ENCODE measurements at regions not wholly inside any gene's neighbourhood (a gene's known extent, or its start where the extent isn't known, plus 50 kb on each side); places are given as distances from the start of the nearest gene placed in this dataset.

DNA sequence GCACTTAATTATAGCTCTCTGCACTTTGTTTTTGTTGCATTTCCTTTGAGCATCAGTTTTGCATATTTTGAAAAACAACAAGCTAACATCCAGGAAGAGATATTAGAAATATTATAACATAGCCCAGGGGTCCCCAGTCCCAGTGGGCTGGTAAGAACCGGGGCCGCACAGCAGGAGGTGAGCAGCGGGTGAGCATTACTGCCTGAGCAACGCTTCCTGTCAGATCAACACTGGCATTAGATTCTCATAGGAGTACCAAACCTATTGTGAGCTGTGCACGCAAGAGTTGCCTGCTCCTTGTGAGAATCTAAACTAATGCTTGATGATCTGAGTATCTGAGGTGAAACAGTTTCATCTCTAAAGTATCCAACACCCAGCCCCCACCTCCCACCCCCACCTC, 675.9 kb upstream of the ZNF608 start:
- Histone ChIP-seq H3K27me3 (ENCODE audit: low read length) (no peaks in the 10 kb centered on the region), H3K9me2 (replicated peaks; ENCODE audit: low read length) (no peaks in the 10 kb centered on the region), H3K36me3 (ENCODE audit: low read depth, low read length) (no peaks in the 10 kb centered on the region), H3K27ac (ENCODE audit: low read length) (no peak overlapping the region), H3K4me3 (ENCODE audit: low read length) (no peak overlapping the region), H3K9ac (ENCODE audit: low read length) (no peak overlapping the region), H3F3A (ENCODE audit: low read length, unreplicated experiment) (no peaks in the 10 kb centered on the region), H3K9me3 (ENCODE audit: low read length) (no peaks in the 10 kb centered on the region), H3K4me1 (ENCODE audit: insufficient read depth, low read length) (no peaks in the 10 kb centered on the region), H4K20me1 (ENCODE audit: low read length) (no peaks in the 10 kb centered on the region), H2AFZ (ENCODE audit: low read length) (no peak overlapping the region), H3K79me2 (ENCODE audit: low read length) (no peaks in the 10 kb centered on the region), H3K4me2 (ENCODE audit: low read length) (no peak overlapping the region)
- POLR2A ChIA-PET (ENCODE audit: unreplicated experiment): no interaction called here
- TF ChIP-seq, protein P1, sequence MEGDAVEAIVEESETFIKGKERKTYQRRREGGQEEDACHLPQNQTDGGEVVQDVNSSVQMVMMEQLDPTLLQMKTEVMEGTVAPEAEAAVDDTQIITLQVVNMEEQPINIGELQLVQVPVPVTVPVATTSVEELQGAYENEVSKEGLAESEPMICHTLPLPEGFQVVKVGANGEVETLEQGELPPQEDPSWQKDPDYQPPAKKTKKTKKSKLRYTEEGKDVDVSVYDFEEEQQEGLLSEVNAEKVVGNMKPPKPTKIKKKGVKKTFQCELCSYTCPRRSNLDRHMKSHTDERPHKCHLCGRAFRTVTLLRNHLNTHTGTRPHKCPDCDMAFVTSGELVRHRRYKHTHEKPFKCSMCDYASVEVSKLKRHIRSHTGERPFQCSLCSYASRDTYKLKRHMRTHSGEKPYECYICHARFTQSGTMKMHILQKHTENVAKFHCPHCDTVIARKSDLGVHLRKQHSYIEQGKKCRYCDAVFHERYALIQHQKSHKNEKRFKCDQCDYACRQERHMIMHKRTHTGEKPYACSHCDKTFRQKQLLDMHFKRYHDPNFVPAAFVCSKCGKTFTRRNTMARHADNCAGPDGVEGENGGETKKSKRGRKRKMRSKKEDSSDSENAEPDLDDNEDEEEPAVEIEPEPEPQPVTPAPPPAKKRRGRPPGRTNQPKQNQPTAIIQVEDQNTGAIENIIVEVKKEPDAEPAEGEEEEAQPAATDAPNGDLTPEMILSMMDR (conservative IDR thresholded peaks at IDR 0.05; ENCODE audit: low read depth, low read length): no peak
- TF ChIP-seq EZH2 (IDR thresholded peaks at IDR 0.05; ENCODE audit: low read length, unreplicated experiment): no peak
- TF ChIP-seq EZH2phosphoT487 (IDR thresholded peaks at IDR 0.05; ENCODE audit: borderline replicate concordance, low read length): no peak
- BruUV-seq (replicated peaks): no TSS peak
- DNase-seq (no peak), ATAC-seq (no peak)
- CTCF ChIA-PET: no interaction called here
- intact Hi-C loops (cut with micrococcal nuclease): no loop called here

DNA sequence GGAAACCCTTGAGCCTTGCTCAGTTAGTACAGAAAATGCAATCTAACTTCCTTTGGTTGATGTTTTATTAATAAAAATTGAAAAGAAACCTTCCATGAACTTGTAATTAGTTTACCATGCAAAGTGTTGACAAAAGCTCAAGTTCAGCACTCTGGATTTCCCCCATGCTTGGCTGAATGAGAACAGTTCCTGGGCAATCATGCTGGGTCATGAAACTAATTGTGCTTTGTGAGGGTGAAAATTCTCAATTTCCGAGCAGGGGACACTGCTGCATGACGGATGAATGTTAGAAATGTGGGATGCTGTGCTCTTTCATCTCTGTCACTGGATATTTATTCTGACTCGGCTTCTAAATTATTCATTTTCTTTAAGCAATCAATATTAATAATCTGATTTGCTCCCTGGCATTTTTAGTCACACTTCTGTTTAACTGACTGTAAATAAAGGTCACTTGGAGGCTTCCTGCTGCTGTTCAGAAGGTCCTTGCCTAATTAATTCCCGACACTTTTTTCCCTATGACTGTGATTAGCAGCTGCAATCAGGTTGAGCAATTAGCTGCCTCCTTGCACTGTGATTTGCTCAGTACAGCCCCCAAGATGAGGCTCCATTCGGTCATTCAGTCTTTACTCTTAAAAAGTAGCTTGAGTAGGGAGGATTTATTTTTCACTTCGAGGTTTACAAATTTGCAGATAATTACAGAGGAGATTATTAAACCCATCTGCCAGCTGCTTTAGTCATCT, 678.1 kb upstream of the ZNF608 start:
- Histone ChIP-seq H2AFZ (ENCODE audit: low read length) (no peak overlapping the region), H3K4me2 (ENCODE audit: low read length) (no peak overlapping the region), H3K27me3 (ENCODE audit: low read length) (no peaks in the 10 kb centered on the region), H3K9me3 (ENCODE audit: low read length) (no peaks in the 10 kb centered on the region), H3K27ac (ENCODE audit: low read length) (no peak overlapping the region), H3F3A (ENCODE audit: low read length, unreplicated experiment) (no peaks in the 10 kb centered on the region), H4K20me1 (ENCODE audit: low read length) (no peaks in the 10 kb centered on the region), H3K36me3 (ENCODE audit: low read depth, low read length) (no peaks in the 10 kb centered on the region), H3K79me2 (ENCODE audit: low read length) (no peaks in the 10 kb centered on the region), H3K4me3 (ENCODE audit: low read length) (no peak overlapping the region), H3K9me2 (replicated peaks; ENCODE audit: low read length) (no peaks in the 10 kb centered on the region), H3K4me1 (ENCODE audit: insufficient read depth, low read length) (no peaks in the 10 kb centered on the region), H3K9ac (ENCODE audit: low read length) (no peak overlapping the region)
- no TSS peak for BruUV-seq (replicated peaks)
- no peak for DNase-seq
- ATAC-seq: no peak
- TF ChIP-seq EZH2phosphoT487 (IDR thresholded peaks at IDR 0.05; ENCODE audit: borderline replicate concordance, low read length): no peak
- TF ChIP-seq EZH2 (IDR thresholded peaks at IDR 0.05; ENCODE audit: low read length, unreplicated experiment): no peak
- TF ChIP-seq, protein P1 (conservative IDR thresholded peaks at IDR 0.05; ENCODE audit: low read depth, low read length): no peak
- POLR2A ChIA-PET (ENCODE audit: unreplicated experiment): no interaction called here
- intact Hi-C loops (cut with micrococcal nuclease): no loop called here
- CTCF ChIA-PET: no interaction called here

DNA sequence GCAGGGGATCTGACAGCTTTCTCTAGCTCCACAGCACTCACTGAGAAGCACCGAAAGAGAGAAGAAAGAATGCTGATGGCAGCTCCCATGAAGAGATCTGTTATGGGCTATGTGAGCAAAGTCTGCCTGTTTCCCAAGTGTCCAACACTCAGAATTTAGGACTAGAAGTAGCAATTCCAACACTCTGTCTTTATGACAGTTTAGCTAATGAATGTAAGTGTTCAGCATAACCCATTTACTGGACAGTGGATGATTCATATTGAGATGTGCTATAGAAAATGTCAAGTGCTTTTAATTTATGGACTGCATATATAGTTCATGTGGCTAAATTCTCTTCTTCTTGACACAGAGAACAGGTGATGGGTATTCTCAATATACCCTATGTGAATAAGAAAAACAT, 683.1 kb upstream of the ZNF608 start:
- intact Hi-C loops (cut with micrococcal nuclease): no loop called here
- ChIA-PET POLR2A (ENCODE audit: unreplicated experiment) (no interaction called here), CTCF (no interaction called here)
- H3K9me3 ChIP-seq (ENCODE audit: low read length): no peaks in the 10 kb centered on the region
- no peaks in the 10 kb centered on the region for H3K27me3 ChIP-seq (ENCODE audit: low read length)
- no peak overlapping the region for H2AFZ ChIP-seq (ENCODE audit: low read length)
- H3K9me2 ChIP-seq (replicated peaks; ENCODE audit: low read length): no peaks in the 10 kb centered on the region
- H3K9ac ChIP-seq (ENCODE audit: low read length): no peak overlapping the region
- no peak overlapping the region for H3K27ac ChIP-seq (ENCODE audit: low read length)
- no peaks in the 10 kb centered on the region for H4K20me1 ChIP-seq (ENCODE audit: low read length)
- no peak for TF ChIP-seq EZH2 (IDR thresholded peaks at IDR 0.05; ENCODE audit: low read length, unreplicated experiment)
- no peaks in the 10 kb centered on the region for H3K36me3 ChIP-seq (ENCODE audit: low read depth, low read length)
- DNase-seq (no peak), ATAC-seq (no peak)
- no peak overlapping the region for H3K4me3 ChIP-seq (ENCODE audit: low read length)
- H3K4me1 ChIP-seq (ENCODE audit: insufficient read depth, low read length): no peaks in the 10 kb centered on the region
- no peaks in the 10 kb centered on the region for H3K79me2 ChIP-seq (ENCODE audit: low read length)
- H3K4me2 ChIP-seq (ENCODE audit: low read length): no peak overlapping the region
- no TSS peak for BruUV-seq (replicated peaks)
- H3F3A ChIP-seq (ENCODE audit: low read length, unreplicated experiment): no peaks in the 10 kb centered on the region
